DLD1 (cell line): ENCODE measurements at regions not wholly inside any gene's neighbourhood (a gene's known extent, or its start where the extent isn't known, plus 50 kb on each side); places are given as distances from the start of the nearest gene placed in this dataset.
"Not testable (repeated sequence)": the region's sequence is repeated elsewhere in the genome, so short reads cannot be mapped to it uniquely, and the experiment has no call there.

Experiments
- in situ Hi-C: cut with HindIII; loops from 2 replicates; pipeline ENCODE4 v1.10.0; 2017; ENCODE audit warnings: low sequenced_read_pairs

DNA sequence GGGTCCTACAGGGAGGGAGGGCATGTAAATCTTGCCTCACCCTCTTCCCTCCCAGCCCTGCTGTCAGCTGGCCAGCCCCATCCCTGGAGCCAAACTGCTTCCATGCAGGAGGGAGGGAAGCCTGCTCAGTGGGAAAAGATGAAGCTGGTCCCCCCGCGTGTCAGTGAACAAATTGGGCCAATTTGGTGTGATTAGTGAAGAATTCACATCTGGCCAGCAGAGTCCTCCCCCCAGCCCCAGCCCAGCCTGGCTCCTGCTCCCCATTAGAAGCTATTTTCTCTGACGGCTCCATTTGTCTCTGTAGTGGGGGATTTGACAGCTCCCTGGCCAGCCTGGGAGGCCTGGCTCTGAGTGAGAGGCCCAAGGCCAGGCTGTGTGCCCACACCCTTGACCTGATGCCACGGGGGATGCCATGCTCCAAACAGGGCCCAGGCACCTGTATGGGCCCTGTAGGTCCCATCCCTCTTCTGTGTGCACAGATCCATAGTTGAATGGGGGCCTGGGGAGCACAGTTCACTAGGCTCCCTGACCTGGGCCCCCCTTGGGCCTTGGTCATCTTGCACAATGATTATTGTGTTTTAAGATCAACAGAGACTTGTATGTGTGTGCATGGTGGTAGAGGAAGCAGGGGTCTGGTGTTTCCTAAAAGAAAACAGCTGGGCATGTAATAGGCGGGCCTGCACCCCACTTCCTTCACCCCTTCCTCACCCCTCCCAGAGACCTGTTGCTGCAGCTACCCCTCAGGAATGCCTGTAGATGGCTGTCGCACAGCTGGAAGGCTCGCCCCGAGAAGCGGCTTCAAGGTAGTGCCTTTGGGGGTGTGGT, 50.7 kb upstream of the TAC4 start:
- in situ Hi-C loops: no loop called here

DNA sequence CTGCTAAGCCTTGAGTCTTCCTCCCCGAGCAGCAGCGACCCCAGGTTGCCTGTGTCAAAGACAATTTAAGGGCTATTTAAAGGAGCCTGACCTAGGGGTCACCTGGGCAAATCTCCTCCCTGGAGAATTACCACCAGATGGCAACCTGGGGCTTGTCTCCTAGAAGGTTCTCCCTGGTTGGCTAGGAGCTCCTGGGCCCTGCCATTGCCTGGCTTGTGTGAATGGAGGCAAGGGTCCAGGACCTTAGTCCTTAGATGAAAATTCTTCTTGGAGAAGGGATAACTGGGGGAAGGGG, 51.3 kb upstream of the TAC4 start:
- in situ Hi-C loops: no loop called here

DNA sequence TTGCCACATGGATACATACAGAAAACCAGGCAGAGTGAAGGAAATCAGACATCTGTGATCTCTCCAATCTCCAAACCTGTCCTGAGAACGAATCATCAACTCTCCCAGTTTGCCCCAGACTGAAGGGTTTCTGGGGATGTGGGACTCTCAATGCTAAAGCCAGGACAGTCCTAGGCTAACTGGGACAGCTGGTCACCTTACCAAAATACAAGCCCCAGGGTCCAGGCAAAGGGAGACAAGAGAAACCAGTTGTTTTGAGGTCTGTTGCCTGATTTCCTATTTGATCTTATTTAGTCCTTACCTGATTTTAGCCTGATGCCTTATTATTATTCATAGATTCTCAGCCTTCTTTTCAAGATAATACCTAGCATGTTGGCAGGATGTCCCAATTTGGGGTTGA, 51.7 kb upstream of the TAC4 start:
- in situ Hi-C loops: no loop called here

DNA sequence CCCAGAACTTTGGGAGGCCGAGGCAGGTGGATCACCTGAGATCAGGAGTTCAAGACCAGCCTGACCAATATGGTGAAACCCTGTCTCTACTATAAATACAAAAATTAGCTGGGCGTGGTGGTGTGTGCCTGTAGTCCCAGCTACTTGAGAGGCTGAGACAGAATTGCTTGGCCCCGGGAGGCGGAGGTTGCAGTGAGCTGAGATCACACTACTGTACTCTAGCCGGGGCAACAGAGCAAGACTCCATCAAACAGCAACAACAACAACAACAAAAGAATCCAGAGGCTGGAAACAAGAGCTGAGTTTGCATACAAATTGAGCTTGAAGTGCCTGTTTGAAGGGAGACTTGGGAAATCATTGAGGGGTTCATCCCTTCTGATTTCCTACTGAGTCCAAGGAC, 52.9 kb upstream of the TAC4 start:
- in situ Hi-C loops: not testable (repeated sequence)

DNA sequence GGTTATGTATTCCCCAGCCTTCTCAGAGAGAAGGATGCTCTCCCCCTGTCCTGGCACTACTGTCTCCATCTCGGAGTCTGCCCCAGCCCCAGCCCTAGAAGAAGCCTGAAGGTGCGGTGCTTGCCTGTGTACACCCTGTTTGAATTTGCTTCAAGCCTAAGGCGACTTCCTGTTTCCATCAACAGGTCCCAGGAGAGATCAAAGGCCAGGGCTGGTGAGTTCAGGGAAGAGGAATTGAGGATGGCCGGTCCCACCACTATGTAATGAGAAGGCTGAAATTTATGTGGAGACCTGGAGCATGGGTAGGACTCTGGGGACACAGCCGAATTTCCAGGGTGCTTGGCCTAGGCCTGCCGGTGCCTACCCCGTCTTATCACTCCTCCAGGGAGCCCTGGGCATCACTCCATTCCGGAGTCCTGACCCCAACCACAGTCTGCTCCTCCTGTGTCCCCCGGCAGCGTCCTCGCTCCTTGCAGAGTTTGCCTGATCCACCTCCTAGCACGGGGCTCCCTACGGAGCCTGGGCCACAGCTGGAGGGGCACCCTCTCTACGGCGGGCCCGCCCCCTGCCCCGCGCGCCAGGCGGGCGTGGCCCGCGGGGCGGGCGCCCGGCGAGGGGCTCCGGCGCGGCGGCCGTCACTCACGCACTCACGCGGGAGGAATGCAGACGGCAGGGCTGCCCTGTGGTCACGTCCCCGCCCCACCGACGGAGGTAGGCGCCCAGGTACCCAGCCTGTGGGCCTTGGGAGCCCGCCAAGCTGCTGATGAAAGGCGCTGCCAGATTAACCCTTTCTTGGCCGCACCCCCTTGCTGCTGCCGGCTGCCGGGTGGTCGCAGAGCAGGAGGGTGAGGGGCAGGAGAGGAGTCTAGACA, 53.8 kb upstream of the TAC4 start:
- in situ Hi-C loops: no loop called here

DNA sequence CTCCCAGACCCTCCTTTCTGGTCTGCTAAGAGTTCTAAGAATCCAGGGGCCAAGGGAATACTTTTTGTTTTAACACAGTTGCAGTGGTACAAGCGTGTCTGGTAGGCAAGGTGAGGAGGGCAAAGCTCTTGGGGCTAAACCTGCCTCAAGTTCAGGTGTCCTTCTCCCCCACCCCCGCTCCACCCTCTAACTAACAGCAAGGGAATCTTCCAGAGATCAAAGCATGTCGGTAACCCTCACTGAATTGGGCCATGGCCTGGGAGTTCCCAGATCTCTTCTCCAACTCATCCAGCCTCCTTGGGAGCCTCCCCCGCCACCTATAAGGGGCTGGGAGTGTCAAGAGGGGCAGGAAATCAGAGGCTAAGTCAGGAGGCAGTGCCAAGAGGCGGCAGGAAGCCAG, 55.7 kb upstream of the TAC4 start:
- in situ Hi-C loops: no loop called here

DNA sequence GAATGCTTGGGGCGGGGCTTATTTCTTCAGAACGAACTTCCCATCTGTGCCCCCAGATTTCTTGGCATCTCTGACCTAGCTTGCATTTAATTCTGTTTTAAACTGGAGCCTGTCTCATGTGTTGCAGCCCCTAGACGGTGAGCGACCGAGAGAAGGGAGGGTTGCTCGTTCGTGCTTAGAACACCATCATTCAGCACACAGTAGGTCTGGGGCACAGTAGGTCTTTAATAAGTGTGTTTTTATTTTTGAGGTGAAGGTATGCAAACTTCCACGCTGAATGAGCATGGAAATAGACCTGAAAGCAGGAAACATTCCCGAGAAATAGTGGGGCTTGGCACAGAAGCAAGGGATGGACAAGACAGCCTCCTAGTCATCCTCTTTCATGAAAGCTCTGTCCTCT, 57.0 kb upstream of the TAC4 start:
- in situ Hi-C loops: no loop called here

DNA sequence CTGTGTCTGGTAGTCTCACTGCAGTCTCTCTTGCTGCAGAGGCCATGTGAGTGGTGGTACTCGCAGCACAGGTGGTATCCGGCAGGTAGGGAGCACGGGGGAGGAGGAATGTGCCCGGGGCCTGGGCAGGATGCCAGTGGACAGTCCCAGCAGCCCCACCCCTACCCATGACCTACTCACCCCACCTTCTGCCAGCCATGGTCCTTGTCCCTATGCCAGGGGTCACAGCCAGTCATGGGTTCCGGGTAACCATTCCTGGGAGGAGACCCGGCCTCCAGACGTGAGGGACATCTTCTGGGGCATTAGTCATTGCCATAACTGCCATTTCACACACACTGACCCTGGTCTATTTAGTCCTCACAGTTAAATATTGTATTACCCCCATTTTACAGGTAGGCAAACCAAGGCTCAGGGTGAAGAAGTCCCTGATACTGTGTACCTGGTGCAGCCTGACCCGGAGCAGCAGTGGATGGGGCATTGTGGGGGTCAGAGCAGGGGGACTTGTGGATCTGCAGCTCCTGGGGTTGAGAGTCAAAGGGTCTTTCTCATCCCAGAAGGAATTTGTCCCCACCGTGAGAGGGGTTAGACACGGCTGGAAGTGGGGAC, 58.8 kb upstream of the TAC4 start:
- in situ Hi-C loops: no loop called here

DNA sequence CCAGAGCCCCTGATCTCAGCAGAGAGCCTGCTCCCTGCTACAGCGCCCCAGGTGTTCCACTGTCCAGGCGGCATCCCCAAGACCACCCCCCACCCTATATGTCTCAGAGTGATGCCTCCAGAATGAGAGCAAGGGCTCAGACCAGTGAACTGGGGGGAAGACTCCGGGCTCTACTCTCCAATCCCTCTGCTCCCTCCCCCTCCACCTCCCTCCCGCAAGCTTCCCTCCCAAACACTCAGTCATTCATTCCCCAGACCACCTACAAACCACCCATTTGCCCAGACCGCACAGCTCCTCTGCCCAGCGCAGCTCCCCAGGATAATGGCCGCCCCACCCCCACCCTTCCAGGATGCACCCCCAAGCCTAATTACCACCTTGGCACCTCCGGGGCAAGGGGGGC, 59.4 kb upstream of the TAC4 start:
- in situ Hi-C loops: no loop called here

DNA sequence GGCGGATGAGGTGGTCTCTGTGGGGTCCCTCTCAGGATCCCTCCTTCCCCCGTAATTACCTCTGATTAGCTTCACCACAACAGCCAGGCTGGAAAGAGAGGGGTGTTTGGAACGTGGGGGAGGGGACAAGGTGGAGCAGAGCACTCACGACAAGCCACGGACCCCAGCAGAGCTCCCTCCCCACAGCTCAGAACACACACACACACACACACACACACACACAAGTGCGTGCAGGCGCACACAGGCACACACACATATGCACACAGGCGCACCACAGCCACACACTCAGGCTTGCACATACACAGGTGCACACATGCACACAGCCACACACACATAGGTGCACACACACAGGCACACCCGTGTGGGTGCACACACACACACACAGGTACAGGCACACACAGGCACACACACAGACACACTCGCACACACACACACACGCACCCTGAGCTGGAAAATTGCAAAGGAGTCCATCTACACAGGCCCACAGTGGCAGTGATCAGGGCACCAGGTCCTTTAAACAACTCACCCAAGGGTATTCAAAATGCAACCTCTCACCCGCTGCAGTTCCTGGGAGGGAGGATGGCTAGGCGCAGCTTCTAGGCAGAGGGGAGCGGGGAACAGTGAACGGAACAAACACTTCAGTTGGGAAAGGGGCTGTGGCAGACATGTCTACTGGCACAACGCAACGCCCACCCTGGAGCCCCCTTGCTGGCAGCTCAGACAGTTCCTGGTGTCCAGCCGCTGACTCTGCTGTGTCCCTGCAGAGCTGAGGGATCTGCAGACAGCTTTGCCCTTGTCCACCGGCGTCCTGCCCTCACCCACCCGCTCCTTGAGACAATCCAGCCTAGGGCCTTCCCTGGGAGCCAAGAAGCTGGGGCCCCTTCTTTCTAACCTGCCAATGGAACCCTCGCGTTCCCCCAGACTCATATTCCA, 59.9 kb upstream of the DLX4 start:
- in situ Hi-C loops: no loop called here

DNA sequence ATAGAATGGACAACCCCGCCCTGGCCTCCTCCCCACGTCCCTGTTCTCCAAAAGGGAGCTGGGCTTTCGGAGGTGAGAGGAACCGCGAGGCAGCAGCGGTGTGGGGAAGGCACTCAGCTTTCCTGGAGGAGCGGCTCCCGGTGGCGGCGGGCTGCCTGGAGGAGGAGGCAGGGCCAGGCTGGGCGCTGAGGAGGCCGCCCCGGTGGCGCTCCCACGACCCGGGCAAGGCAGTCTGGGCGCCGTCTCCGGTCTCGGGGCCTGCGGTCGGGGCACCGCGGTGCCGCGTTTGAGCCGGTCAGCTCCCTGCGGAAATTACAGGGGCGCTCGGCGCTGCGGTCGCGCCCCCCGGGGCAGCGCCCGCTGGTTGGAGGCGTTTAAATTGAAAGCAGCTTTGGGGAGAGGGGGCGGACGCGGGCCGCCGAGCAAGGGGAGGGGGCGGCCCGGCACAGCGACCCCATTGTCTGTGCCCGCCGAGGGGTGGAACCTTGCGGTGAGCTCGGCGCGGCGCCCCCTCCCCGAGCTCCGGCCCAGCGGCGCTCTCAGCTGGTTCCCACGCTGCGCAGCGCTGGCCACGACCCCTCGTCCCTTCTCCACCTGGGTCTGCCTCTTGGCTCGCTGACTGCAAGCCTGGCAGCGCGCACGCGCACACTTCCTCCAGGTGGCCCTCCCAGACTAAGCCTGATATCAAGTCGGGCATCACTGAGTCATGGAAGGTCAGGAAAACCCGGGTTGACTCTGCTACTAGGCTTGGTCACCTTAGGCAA, 58.7 kb upstream of the DLX4 start:
- in situ Hi-C loops: loop anchor here (5.0 kb wide), 1 partner anchor 47 kb away; no protein-coding TSS in a partner anchor

DNA sequence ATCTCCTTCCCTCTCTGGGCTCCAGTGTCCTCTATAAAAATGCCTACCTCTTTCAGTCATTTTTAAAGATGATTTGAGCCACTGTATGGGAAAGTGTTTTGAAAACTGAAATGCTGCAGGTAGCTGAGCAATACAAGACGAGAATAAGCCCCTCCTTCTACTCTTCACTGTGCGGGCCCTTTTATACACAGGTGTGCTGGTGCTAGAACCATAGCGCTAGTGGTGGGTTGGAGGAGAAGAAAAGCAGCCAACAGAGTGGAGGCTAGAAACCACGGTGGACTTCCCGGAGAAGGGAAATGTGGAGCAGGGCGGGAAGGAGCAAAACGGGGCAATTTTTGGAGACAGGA, 58.2 kb upstream of the DLX4 start:
- in situ Hi-C loops: loop anchor here (5.0 kb wide), 1 partner anchor 46 kb away; no protein-coding TSS in a partner anchor

DNA sequence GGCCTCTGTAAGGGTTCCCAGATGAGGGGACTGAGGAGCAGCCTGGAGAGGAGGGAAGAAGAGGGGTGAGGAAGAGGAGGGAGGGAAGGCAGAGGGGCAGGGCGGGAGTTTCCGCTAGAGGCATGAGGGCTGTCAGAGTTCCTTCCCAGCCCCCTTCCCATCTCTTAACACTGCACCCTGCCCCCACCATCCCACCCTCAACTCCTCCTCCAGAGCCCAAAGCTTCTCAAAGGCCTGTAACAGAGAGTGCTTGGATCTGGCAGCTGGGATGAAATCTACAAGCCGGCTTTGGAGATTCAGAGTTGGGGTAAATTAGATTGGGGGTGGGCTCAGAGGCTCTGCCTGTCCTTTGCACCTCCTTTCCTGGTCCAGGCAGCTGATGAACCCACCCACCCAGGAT, 57.3 kb upstream of the DLX4 start:
- in situ Hi-C loops: loop anchor here (5.0 kb wide), 1 partner anchor 46 kb away; no protein-coding TSS in a partner anchor

DNA sequence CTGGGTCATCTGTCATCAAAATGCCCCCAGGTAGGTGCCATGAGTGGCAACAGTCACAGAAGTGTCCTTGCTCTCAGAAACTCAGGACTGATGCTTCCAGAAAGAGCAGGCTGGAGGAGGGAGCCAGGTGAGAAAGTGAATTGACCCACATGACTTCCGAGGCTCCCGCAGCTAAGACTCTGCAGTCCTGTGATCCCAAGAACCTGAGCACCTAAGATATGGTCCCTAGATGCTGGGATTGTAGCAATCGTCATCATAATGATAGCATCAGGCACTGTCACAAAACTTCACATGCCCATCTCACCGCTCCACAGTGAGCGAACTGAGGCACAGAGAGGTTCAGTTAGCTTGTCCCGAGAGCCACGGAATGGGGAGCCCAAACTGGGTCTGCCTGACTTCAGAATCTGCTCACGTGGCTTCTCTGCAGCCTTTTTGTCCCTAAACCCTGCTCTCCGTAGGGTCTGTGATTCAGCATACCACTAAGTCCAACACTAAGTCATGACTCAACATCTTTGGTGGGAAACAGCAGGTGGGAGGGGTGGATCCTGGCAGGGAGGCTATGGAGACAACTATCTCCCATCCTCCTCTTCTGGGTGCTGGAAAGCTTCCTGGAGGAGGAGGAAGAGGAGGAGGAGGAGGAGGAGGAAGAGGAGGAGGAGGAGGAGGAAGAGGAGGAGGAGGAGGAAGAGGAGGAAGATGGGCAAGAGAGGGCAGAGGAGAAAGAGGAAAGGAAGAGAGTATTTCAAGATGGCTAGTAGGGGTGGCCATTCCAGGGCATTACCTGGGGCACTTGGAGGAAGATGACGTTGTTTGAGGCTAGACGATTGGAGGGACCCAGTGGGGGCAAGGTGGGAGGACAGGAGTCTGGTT, 55.5 kb upstream of the DLX4 start:
- in situ Hi-C loops: loop anchor here (5.0 kb wide), 1 partner anchor 44 kb away; no protein-coding TSS in a partner anchor

DNA sequence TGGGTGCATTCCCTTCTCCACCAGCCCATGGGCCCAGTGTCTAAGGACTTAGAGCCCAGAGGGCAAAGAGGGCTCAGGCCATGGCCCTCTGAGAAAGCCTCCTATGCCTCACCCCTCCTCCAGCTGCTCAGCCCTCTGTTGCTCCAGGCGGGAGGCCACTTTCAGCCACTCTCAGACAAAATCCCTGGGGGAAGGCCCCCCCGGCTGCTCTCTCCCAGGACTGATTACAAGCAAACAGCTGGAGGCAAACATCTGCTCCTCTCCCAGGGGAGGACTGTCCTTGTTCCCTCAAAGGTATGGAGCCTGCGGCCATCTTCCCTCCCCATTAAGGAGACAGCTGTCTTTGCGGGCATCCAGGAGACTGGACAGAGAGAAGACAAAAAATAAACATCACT, 54.9 kb upstream of the DLX4 start:
- in situ Hi-C loops: loop anchor here (5.0 kb wide), 1 partner anchor 43 kb away; no protein-coding TSS in a partner anchor

DNA sequence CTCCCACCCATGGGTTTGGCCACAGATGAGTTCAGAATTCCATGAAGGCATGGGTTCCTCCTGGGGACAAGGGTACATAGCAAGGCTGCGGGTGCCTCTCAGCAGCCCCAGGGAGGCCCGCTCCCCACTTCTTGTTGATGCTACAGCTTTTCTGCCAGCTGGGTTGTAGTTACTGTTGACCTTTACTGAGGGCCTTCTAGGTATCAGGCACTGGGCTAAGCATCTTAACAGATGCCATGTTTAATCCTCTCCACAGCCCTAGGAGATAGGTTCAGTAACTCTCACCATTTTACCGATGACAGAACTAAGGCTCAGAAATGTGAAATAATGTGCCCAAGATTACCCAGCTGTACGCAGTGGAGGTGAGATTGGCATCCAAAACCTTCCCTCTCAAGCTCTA, 54.3 kb upstream of the DLX4 start:
- in situ Hi-C loops: loop anchor here (5.0 kb wide), 1 partner anchor 43 kb away; no protein-coding TSS in a partner anchor

DNA sequence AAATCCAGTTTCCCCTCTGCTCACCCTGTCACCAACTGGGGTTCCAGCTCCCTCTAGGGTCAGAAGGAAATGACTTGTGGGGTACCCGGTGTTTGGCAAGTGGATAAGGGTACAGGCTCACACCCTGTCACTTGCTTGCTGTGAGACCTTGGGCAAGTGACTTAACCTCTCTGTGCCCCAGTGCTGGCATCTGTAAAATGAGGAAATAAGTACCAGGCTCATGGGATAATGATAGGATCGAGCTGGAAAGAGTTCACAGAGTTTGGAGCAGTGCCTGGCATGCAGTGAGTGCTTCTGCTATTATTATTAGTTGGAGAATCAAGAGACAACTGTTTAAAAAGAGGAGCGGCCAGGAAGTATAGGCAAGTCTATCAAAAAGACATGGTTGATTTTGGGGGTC, 53.7 kb upstream of the DLX4 start:
- in situ Hi-C loops: no loop called here

DNA sequence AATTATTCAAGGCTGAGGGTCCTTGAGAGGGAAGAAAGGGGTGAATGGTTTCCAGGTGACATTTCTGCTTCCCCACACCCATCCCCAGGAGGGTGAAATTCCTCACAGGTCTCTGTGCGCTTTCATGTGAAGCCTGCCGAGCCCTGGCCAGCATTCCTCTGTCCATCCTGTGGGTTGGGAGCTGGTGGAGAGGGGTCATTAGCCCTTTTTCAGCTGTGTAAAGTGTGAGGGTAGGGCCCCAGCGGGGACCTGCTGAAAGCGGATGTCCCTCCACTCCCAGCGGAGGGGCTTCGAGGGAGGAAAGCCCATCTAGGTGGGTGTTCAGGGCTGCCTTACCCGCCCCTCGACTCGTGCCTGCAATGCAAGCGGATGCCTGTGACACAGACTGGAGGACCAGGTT, 53.3 kb upstream of the DLX4 start:
- in situ Hi-C loops: no loop called here
